IMR-90 (cell line): ENCODE measurements at regions not wholly inside any gene's neighbourhood (a gene's known extent, or its start where the extent isn't known, plus 50 kb on each side); places are given as distances from the start of the nearest gene placed in this dataset.

Experiments used
- ATAC-seq: fragments of 200-7000 bp; cut with Tn5 transposase; 2 replicates; pipeline ENCODE4 v1.9.1; 2020; ENCODE audit warnings: low read depth, mild to moderate bottlenecking, moderate library complexity
- BruUV-seq: library from RNA; stranded (reverse); fragments of 400-500 nt; replicated peaks from 2 replicates; lab custom pipeline; 2021; lab: Mats Ljungman, UMichigan
- CTCF ChIA-PET: fragments of 300-600 bp; formaldehyde crosslinking; extraction: SDS; loops from one replicate; lab custom pipeline; 2021; ENCODE audit warnings: antibody characterized with exemption; lab: Yijun Ruan, JAX
- POLR2A ChIA-PET: fragments of 300-600 bp; sonication (Branson Sonifier 250); formaldehyde crosslinking; loops from one replicate; lab custom pipeline; 2022; ENCODE audit warnings: antibody characterized with exemption; ENCODE audit not compliant: unreplicated experiment; lab: Charles Lee
- DNase-seq: peaks from one replicate; pipeline ENCODE4 v3.0.0; 2013
- H2AFZ ChIP-seq: replicated peaks from 2 replicates; pipeline ENCODE3; 2013; ENCODE audit warnings: low read length, mild to moderate bottlenecking; ENCODE audit not compliant: poor library complexity
- H2AK5ac ChIP-seq: 2 replicates; pipeline ENCODE4 v1.6.1; 2013; ENCODE audit warnings: low read depth, low read length, inconsistent platforms
- H2AK9ac ChIP-seq: replicated peaks from 2 replicates; pipeline ENCODE3; 2013; ENCODE audit warnings: mild to moderate bottlenecking, low read depth, low read length, moderate library complexity; ENCODE audit not compliant: poor library complexity
- H2BK120ac ChIP-seq: 2 replicates; pipeline ENCODE4 v1.6.1; 2013; ENCODE audit warnings: low read depth, low read length, inconsistent platforms
- H2BK15ac ChIP-seq: 3 replicates; pipeline ENCODE4 v1.6.1; 2013; ENCODE audit warnings: low read depth, low read length, inconsistent platforms
- H2BK20ac ChIP-seq: 2 replicates; pipeline ENCODE4 v1.6.1; 2013; ENCODE audit warnings: low read depth, mild to moderate bottlenecking, inconsistent platforms, low read length, moderate library complexity
- H2BK5ac ChIP-seq: 2 replicates; pipeline ENCODE4 v1.6.1; 2013; ENCODE audit warnings: mild to moderate bottlenecking, low read depth, low read length, inconsistent platforms; ENCODE audit not compliant: poor library complexity, severe bottlenecking
- H3K14ac ChIP-seq: replicated peaks from 2 replicates; pipeline ENCODE4 v1.6.1; 2013; ENCODE audit warnings: low read depth, low read length, inconsistent platforms
- H3K18ac ChIP-seq: 2 replicates; pipeline ENCODE4 v1.6.1; 2013; ENCODE audit warnings: low read depth, low read length, control low read depth
- H3K23ac ChIP-seq: 2 replicates; pipeline ENCODE4 v1.6.1; 2013; ENCODE audit warnings: low read depth, low read length, inconsistent platforms
- H3K27ac ChIP-seq: 2 replicates; pipeline ENCODE4 v1.5.1; 2013; ENCODE audit warnings: mild to moderate bottlenecking, control low read depth, low read length; ENCODE audit not compliant: insufficient read depth
- H3K27me3 ChIP-seq: 2 replicates; pipeline ENCODE4 v1.6.1; 2013; ENCODE audit warnings: low read length; ENCODE audit not compliant: control insufficient read depth, insufficient read depth
- H3K36me3 ChIP-seq: 2 replicates; pipeline ENCODE4 v1.6.1; 2013; ENCODE audit warnings: low read length, mixed read lengths; ENCODE audit not compliant: control insufficient read depth, insufficient read depth
- H3K4ac ChIP-seq: 2 replicates; pipeline ENCODE4 v1.6.1; 2013; ENCODE audit warnings: low read depth, low read length, inconsistent platforms
- H3K4me1 ChIP-seq: 2 replicates; pipeline ENCODE4 v1.6.1; 2013; ENCODE audit warnings: low read length, mixed read lengths; ENCODE audit not compliant: control insufficient read depth, insufficient read depth
- H3K4me2 ChIP-seq: 2 replicates; pipeline ENCODE4 v1.6.1; 2013; ENCODE audit warnings: low read depth, mild to moderate bottlenecking, control low read depth, low read length, moderate library complexity
- H3K4me3 ChIP-seq: 2 replicates; pipeline ENCODE4 v1.5.1; 2013; ENCODE audit warnings: low read depth, mild to moderate bottlenecking, control low read depth, low read length, moderate library complexity; ENCODE audit not compliant: insufficient read depth
- H3K56ac ChIP-seq: 2 replicates; pipeline ENCODE4 v1.6.1; 2013; ENCODE audit warnings: low read length, inconsistent platforms; ENCODE audit not compliant: insufficient read depth; ENCODE audit errors: extremely low read depth
- H3K79me1 ChIP-seq, 2 experiments: 2 replicates each; pipeline ENCODE4 v1.6.1; 2013; ENCODE audit warnings: low read length in 2 of 2, inconsistent platforms in 1 of 2, low read depth in 1 of 2
- H3K9ac ChIP-seq: 2 replicates; pipeline ENCODE4 v1.6.1; 2013; ENCODE audit warnings: low read depth, low read length, control low read depth
- H3K9me1 ChIP-seq: 2 replicates; pipeline ENCODE4 v1.6.1; 2013; ENCODE audit warnings: low read length, inconsistent platforms; ENCODE audit not compliant: insufficient read depth
- H3K9me3 ChIP-seq: 2 replicates; pipeline ENCODE4 v1.6.1; 2013; ENCODE audit warnings: low read length; ENCODE audit not compliant: control insufficient read depth, insufficient read depth
- H4K20me1 ChIP-seq: 2 replicates; pipeline ENCODE4 v1.6.1; 2013; ENCODE audit warnings: low read length, inconsistent platforms; ENCODE audit not compliant: insufficient read depth
- H4K5ac ChIP-seq: 2 replicates; pipeline ENCODE4 v1.6.1; 2013; ENCODE audit warnings: mild to moderate bottlenecking, low read depth, low read length, control low read depth
- H4K8ac ChIP-seq, 2 experiments: 2 replicates each; pipeline ENCODE4 v1.6.1; 2013; ENCODE audit warnings: low read depth in 2 of 2, low read length in 2 of 2, control low read depth in 1 of 2, inconsistent platforms in 1 of 2
- H4K91ac ChIP-seq: 2 replicates; pipeline ENCODE4 v1.6.1; 2013; ENCODE audit warnings: low read depth, low read length, inconsistent platforms; ENCODE audit not compliant: insufficient read depth
- CEBPB ChIP-seq: IDR thresholded peaks from 2 replicates; pipeline ENCODE4 v1.6.1; 2012; ENCODE audit warnings: low read depth, low read length, improper control_type of control experiment
- CHD1 ChIP-seq: IDR thresholded peaks from 2 replicates; pipeline ENCODE4 v1.6.1; 2012; ENCODE audit warnings: low read depth, low read length, improper control_type of control experiment
- WGBS, 2 experiments: methylation state at CpG; one replicate each; pipeline versions ENCODE4 v1.1.5 to v1.1.7; 2013; ENCODE audit warnings: missing lambda C conversion rate in 2 of 2; ENCODE audit not compliant: insufficient read length in 1 of 2; ENCODE audit errors: extremely low coverage in 2 of 2; 5-methylcytosine and 5-hydroxymethylcytosine counted together
- dilution Hi-C: fragments of 300-500 bp; cut with HindIII; formaldehyde crosslinking; loops from one replicate; pipeline ENCODE4 v1.14.3; 2018; ENCODE audit warnings: low sequenced_read_pairs; ENCODE audit not compliant: unreplicated experiment
- in situ Hi-C: fragments of 300-500 bp; cut with MboI; formaldehyde crosslinking; loops from 3 replicates; pipeline ENCODE4 v1.14.3; 2019; ENCODE audit warnings: low sequenced_read_pairs, inconsistent platforms, mixed read lengths
- intact Hi-C: fragments of 100-400 bp; cut with micrococcal nuclease; formaldehyde crosslinking; loops from 2 replicates; pipeline ENCODE4 v1.10.0; 2022

- Histone ChIP-seq H3K4me1 (peaks cover 24% of the 10 kb centered on the region), H3K36me3 (no peaks in the 10 kb centered on the region), H3K9me1 (peaks cover 10% of the 10 kb centered on the region; the same call in 1 of the 2 replicates), H3K14ac (no peak overlapping the region), H4K8ac (no peak overlapping the region), H3K4ac (peak overlapping the region; percentile 0; the same call in 1 of the 2 replicates), H3K23ac (peak overlapping the region; percentile 25; the same call in 1 of the 2 replicates), H2BK20ac (peak overlapping the region; percentile 32; the same call in 1 of the 2 replicates), H3K4me3 (no peak overlapping the region), H3K4me2 (no peak overlapping the region), H2AFZ (no peak overlapping the region), H3K9me3 (no peaks in the 10 kb centered on the region), H2BK15ac (peak overlapping the region; percentile 40; the same call in 1 of the 3 replicates), H3K79me1 (no peaks in the 10 kb centered on the region), H4K91ac (no peak overlapping the region; the same call in 1 of the 2 replicates), H3K18ac (peak overlapping the region; percentile 37; the same call in 1 of the 2 replicates), H3K9ac (no peak overlapping the region), H2AK9ac (no peak overlapping the region), H3K56ac (no peak overlapping the region), H4K5ac (no peak overlapping the region; the same call in 1 of the 2 replicates), H3K27ac (no peak overlapping the region), H2BK120ac (peak overlapping the region; percentile 54; the same call in 1 of the 2 replicates), H2AK5ac (no peak overlapping the region), H3K27me3 (no peaks in the 10 kb centered on the region), H2BK5ac (no peak overlapping the region), H4K20me1 (no peaks in the 10 kb centered on the region)
- DNase-seq: no peak
- no TSS peak for BruUV-seq
- intact Hi-C loops (loop anchor here (5.0 kb wide), 1 partner anchor 193 kb away; no protein-coding TSS in a partner anchor), in situ Hi-C loops (no loop called here), dilution Hi-C loops (no loop called here)
- CTCF ChIA-PET: no interaction called here
- TF ChIP-seq CHD1 (no peak), CEBPB (peak; percentile 42)
- POLR2A ChIA-PET: no interaction called here
- no CpG with 5 or more reads among the region's 2 CpGs for WGBS, 2 experiments
- no peak; the same call in 1 of the 2 replicates for ATAC-seq
Measured at GRCh38 chr9:115210699-115211098, 92.7 kb upstream of the TNC start.
